ENCODE measurements at regions not wholly inside any gene's neighbourhood (a gene's known extent, or its start where the extent isn't known, plus 50 kb on each side); places are given as distances from the start of the nearest gene placed in this dataset.

DNA sequence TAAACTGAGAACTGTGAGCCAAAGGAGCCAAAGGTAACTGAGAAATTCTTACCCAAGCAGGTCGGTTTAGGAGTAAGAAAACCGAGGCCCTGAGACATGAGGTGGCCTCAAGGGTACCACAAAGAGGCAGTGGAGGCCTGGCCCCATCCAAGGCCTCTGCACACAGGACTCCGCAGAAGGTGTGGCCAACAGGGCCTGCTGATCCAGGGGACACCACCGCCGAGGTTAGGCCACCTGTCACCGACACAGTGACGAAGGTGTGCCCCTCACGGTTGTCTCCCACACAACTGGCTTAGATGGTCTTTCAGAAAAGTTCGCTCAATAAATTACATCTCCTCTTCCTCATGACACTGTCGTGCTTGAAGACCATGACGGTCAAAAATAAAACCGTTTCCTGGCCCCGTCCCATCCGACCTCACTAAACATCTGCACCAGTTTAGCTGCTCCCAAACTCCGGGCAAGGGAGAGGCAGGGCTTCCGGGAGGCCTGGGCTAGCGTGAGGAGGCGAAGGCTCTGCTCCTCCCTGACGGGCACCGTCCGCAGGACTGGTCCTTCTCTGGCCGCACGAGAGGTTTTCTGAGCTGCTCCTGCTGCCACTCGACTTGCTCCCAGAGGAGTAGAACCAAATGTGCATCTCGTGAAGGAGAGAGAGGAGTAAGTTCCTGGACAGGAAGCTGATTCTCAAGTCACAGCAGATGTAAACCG lies 442.0 kb downstream of the EIPR1 start:
- Histone ChIP-seq H3K9me3 (ENCODE audit: insufficient read depth, low read length) (no peaks in the 10 kb centered on the region), H3K36me3 (ENCODE audit: low read length) (no peaks in the 10 kb centered on the region), H3K4me2 (ENCODE audit: low read depth, low read length, poor library complexity, severe bottlenecking) (no peak overlapping the region), H4K20me1 (ENCODE audit: low read depth, low read length) (no peaks in the 10 kb centered on the region), H3K9me2 (replicated peaks; ENCODE audit: insufficient read depth, low read length) (no peaks in the 10 kb centered on the region), H3K79me2 (ENCODE audit: insufficient read depth, low read length) (no peaks in the 10 kb centered on the region), H3K27ac (ENCODE audit: low read depth, low read length) (no peak overlapping the region), H3F3A (ENCODE audit: insufficient read depth) (no peaks in the 10 kb centered on the region), H3K9ac (ENCODE audit: low read length) (no peak overlapping the region), H3K27me3 (ENCODE audit: low read length) (no peaks in the 10 kb centered on the region), H2AFZ (ENCODE audit: low read depth, low read length, severe bottlenecking) (no peak overlapping the region), H3K4me3 (ENCODE audit: insufficient read depth, low read length, poor library complexity, severe bottlenecking) (no peak overlapping the region)
- TF ChIP-seq, protein P1, sequence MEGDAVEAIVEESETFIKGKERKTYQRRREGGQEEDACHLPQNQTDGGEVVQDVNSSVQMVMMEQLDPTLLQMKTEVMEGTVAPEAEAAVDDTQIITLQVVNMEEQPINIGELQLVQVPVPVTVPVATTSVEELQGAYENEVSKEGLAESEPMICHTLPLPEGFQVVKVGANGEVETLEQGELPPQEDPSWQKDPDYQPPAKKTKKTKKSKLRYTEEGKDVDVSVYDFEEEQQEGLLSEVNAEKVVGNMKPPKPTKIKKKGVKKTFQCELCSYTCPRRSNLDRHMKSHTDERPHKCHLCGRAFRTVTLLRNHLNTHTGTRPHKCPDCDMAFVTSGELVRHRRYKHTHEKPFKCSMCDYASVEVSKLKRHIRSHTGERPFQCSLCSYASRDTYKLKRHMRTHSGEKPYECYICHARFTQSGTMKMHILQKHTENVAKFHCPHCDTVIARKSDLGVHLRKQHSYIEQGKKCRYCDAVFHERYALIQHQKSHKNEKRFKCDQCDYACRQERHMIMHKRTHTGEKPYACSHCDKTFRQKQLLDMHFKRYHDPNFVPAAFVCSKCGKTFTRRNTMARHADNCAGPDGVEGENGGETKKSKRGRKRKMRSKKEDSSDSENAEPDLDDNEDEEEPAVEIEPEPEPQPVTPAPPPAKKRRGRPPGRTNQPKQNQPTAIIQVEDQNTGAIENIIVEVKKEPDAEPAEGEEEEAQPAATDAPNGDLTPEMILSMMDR (IDR thresholded peaks at IDR 0.05; ENCODE audit: insufficient read depth, low read length, poor library complexity, severe bottlenecking): no peak
- TF ChIP-seq EZH2phosphoT487 (conservative IDR thresholded peaks at IDR 0.05; ENCODE audit: low read length): no peak

DNA sequence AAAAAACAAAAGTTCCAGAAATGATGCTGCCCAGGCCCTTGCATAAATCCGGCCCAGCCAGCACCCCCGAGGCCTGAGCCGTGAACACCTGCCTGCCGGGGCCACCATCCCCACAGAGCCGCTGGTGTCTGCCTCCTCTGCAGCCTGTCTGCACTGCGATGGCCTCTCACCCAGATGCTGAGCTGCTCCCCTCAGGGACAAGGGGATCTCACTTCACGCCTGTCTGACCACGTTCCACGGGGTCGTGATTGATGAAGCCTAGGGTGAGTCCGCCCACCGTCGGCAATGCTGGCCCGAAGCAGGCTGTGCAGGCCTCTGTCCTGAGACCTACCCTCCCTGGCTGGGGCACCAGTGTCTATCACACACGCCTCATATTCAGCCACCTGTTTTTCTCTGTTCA lies 444.2 kb downstream of the EIPR1 start:
- no peaks in the 10 kb centered on the region for H3K36me3 ChIP-seq (ENCODE audit: low read length)
- no peak overlapping the region for H3K27ac ChIP-seq (ENCODE audit: low read depth, low read length)
- no peaks in the 10 kb centered on the region for H3K27me3 ChIP-seq (ENCODE audit: low read length)
- no peak for TF ChIP-seq EZH2phosphoT487 (conservative IDR thresholded peaks at IDR 0.05; ENCODE audit: low read length)
- H2AFZ ChIP-seq (ENCODE audit: low read depth, low read length, severe bottlenecking): no peak overlapping the region
- no peaks in the 10 kb centered on the region for H3F3A ChIP-seq (ENCODE audit: insufficient read depth)
- no peaks in the 10 kb centered on the region for H3K79me2 ChIP-seq (ENCODE audit: insufficient read depth, low read length)
- no peaks in the 10 kb centered on the region for H3K9me2 ChIP-seq (replicated peaks; ENCODE audit: insufficient read depth, low read length)
- H3K9me3 ChIP-seq (ENCODE audit: insufficient read depth, low read length): no peaks in the 10 kb centered on the region
- H3K4me3 ChIP-seq (ENCODE audit: insufficient read depth, low read length, poor library complexity, severe bottlenecking): no peak overlapping the region
- H4K20me1 ChIP-seq (ENCODE audit: low read depth, low read length): no peaks in the 10 kb centered on the region
- H3K9ac ChIP-seq (ENCODE audit: low read length): no peak overlapping the region
- no peak overlapping the region for H3K4me2 ChIP-seq (ENCODE audit: low read depth, low read length, poor library complexity, severe bottlenecking)

- no peak for TF ChIP-seq EZH2phosphoT487 (conservative IDR thresholded peaks at IDR 0.05; ENCODE audit: low read length)
- TF ChIP-seq, protein P1 (IDR thresholded peaks at IDR 0.05; ENCODE audit: insufficient read depth, low read length, poor library complexity, severe bottlenecking): no peak
- no peak overlapping the region for H3K27ac ChIP-seq (ENCODE audit: low read depth, low read length)
- H3K79me2 ChIP-seq (ENCODE audit: insufficient read depth, low read length): no peaks in the 10 kb centered on the region
- H3F3A ChIP-seq (ENCODE audit: insufficient read depth): no peaks in the 10 kb centered on the region
- no peak overlapping the region for H2AFZ ChIP-seq (ENCODE audit: low read depth, low read length, severe bottlenecking)
- H3K9ac ChIP-seq (ENCODE audit: low read length): no peak overlapping the region
- H3K4me3 ChIP-seq (ENCODE audit: insufficient read depth, low read length, poor library complexity, severe bottlenecking): no peak overlapping the region
- H3K9me2 ChIP-seq (replicated peaks; ENCODE audit: insufficient read depth, low read length): no peaks in the 10 kb centered on the region
- H3K9me3 ChIP-seq (ENCODE audit: insufficient read depth, low read length): no peaks in the 10 kb centered on the region
- no peaks in the 10 kb centered on the region for H3K36me3 ChIP-seq (ENCODE audit: low read length)
- no peaks in the 10 kb centered on the region for H3K27me3 ChIP-seq (ENCODE audit: low read length)
- no peak overlapping the region for H3K4me2 ChIP-seq (ENCODE audit: low read depth, low read length, poor library complexity, severe bottlenecking)
- no peaks in the 10 kb centered on the region for H4K20me1 ChIP-seq (ENCODE audit: low read depth, low read length)
These were observed 444.8 kb downstream of the EIPR1 start for GRCh38 chr2:2932692-2933305.

GRCh38 chr2:2932189-2932588 lies 445.4 kb downstream of the EIPR1 start:
- H3K9me3 ChIP-seq (ENCODE audit: insufficient read depth, low read length): no peaks in the 10 kb centered on the region
- no peak for TF ChIP-seq EZH2phosphoT487 (conservative IDR thresholded peaks at IDR 0.05; ENCODE audit: low read length)
- TF ChIP-seq, protein P1 (IDR thresholded peaks at IDR 0.05; ENCODE audit: insufficient read depth, low read length, poor library complexity, severe bottlenecking): no peak
- no peak overlapping the region for H3K27ac ChIP-seq (ENCODE audit: low read depth, low read length)
- no peak overlapping the region for H3K4me2 ChIP-seq (ENCODE audit: low read depth, low read length, poor library complexity, severe bottlenecking)
- no peak overlapping the region for H3K4me3 ChIP-seq (ENCODE audit: insufficient read depth, low read length, poor library complexity, severe bottlenecking)
- no peaks in the 10 kb centered on the region for H3K9me2 ChIP-seq (replicated peaks; ENCODE audit: insufficient read depth, low read length)
- H3K27me3 ChIP-seq (ENCODE audit: low read length): no peaks in the 10 kb centered on the region
- no peaks in the 10 kb centered on the region for H4K20me1 ChIP-seq (ENCODE audit: low read depth, low read length)
- no peak overlapping the region for H3K9ac ChIP-seq (ENCODE audit: low read length)
- no peak overlapping the region for H2AFZ ChIP-seq (ENCODE audit: low read depth, low read length, severe bottlenecking)
- H3K79me2 ChIP-seq (ENCODE audit: insufficient read depth, low read length): no peaks in the 10 kb centered on the region
- H3K36me3 ChIP-seq (ENCODE audit: low read length): no peaks in the 10 kb centered on the region
- H3F3A ChIP-seq (ENCODE audit: insufficient read depth): no peaks in the 10 kb centered on the region

All from SU-DHL-6 (cell line).